ENCODE measurements at regions not wholly inside any gene's neighbourhood (a gene's known extent, or its start where the extent isn't known, plus 50 kb on each side); places are given as distances from the start of the nearest gene placed in this dataset.

Small RNAs in the stretch of these regions (microRNA-seq; reads per million reads assigned to microRNA genes)
- 0 reads per million in 2 donors for gene MIR3660
